ENCODE measurements at regions not wholly inside any gene's neighbourhood (a gene's known extent, or its start where the extent isn't known, plus 50 kb on each side); places are given as distances from the start of the nearest gene placed in this dataset.

DNA sequence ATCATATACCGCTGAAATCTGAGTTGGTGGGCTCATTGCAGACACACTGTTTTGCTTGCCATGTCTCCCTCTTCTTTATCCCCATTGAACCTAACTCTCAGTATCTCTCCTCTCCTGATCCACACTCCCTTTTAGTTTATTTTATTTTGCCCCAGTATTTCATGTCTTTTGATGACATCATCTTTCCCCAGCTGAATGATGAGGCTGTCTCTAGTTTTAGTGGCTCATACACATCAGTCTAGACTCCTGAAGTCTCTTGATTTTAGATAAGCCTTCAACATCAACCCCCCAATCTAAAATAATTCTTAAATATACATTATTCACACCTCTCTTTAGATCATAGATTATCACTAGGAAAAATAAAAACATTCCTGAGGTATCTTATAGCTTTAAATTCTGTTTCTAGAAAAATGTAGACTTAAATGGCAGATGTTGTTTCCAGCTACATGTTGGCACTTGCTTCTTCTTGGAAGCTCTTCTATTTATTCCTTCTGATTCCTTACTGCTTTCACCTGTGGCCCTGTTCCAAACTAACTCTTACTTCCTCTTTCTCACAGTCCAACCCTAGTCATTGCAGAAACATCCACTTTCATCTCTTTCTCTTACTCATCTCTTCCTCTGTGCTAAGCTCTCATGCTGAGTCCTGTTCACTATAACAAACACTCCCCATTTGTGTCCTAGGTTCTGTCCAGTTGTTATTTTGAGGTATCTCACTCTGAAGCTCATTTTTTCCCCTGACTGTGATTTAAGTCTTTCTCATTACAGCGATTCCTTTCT, 191.9 kb upstream of the SLC35B3 start:
- no peak for TF ChIP-seq POLR2AphosphoS5 (IDR thresholded peaks at IDR 0.05; ENCODE audit: low read depth, low read length)
- TF ChIP-seq TAF1 (IDR thresholded peaks at IDR 0.05; ENCODE audit: borderline replicate concordance, insufficient read depth, low read length) = no peak

All from PFSK-1 (cell line).